NK-92 treated with Interleukin-12 subunit alpha and Interleukin-12 subunit beta, amount 100 ng/mL, for 24 hours (cell line): ENCODE measurements at regions not wholly inside any gene's neighbourhood (a gene's known extent, or its start where the extent isn't known, plus 50 kb on each side); places are given as distances from the start of the nearest gene placed in this dataset.
"Not testable (repeated sequence)": the region's sequence is repeated elsewhere in the genome, so short reads cannot be mapped to it uniquely, and the experiment has no call there.

ENCODE experiments used
- DNase-seq: peaks from one replicate; lab custom pipeline; 2025; lab: John Stamatoyannopoulos, UW

DNA sequence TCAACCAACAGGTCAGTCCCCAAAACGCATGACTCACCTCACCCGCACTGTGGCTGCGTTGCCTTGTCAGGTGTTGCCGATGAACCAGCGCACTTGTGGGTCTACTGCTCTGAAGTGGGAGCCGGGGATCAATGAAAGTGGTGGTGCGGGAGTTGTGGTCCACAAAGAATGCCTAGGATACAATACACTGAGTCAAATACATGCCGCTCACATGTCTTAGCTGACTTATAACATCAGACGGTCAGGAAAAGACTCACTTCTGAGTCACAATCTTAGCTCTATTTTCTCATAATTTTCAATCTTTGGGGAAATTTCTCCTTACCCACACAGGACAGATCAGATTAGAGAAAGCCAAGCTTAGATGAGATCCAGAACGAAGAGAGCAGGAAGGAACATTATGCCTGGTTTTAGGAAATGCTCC lies 107.1 kb upstream of the STK17B start:
- no peak for DNase-seq

DNA sequence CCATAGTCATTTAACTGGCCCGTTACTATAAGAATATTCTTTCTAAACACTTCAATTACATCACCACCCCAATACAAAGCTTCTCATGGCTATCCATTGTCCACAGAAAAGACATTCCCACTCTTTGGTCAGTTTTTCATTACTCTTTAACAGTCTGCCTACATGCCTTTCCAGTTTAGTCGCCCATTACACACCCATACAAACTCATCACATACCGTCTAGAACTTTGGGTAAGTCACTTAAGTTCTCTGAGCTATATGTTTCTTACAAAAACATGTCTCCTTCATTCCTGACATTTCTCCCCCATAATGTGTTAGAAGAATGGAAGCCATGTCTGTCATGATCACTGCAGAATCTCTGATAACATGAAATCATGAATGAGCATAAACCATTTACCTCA lies 108.2 kb upstream of the STK17B start:
- DNase-seq = no peak

DNA sequence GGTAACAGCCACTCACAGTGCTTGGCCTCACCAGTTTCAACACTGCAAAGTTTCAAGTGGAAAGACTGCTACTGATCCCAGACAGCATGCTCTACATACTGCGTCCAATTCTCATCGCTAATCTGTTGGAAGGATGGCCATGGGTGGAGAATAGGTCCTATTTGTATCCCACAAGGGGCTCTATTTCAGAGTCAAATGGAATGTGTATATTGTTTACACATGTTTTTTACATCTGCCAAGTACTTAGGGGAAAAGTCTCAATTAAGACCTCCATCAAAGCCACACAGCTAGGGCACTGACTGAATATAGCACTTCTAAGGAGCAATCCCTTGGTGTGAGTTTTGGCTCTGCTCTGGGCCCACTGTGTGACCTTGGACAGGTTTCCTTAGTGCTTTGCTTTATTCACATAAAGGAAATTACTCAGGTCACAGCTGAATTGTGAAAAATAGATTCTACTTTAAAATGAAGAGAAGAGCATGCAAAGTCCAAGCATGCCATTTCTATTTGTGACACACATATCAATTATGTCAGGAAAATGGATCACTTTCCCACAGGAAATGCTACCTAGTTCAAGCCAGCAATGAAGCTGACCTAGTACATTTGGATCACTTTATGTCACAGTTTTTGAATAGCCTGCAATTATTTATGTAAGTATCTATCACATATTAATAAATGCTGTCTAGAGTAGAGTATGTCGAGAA lies 112.9 kb upstream of the STK17B start:
- no peak for DNase-seq

DNA sequence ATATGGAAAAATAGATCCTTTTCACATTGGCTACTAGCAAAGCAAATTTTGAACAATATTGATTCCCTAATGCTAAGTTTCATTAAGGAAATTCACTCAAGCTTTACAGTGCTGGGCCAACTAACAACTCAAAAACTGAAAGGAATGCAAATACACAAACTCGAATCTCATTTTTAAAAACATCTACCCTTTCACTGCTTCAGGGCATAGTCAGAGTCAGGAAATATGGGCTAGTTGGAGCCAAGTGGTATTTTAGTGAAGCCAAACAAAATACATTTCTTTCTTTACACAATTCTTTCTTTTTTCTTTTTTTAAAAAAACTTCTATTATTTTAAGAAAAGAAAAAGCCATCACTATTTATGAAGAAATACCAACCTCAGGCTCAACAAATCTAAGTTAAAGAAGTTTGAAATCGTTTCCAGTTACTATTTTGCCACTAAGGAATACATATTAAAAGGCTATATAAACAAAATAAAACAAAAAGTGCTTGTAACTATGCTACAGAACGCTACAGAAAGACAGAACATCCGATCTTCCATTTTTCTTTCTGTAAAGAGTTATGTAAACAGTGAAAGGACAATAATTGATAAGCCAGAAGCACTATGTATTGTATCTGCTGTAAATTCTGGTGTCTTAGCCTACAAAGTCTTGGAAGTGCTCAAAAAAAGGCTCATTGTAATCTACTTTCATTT lies 113.6 kb upstream of the STK17B start:
- DNase-seq = no peak

DNA sequence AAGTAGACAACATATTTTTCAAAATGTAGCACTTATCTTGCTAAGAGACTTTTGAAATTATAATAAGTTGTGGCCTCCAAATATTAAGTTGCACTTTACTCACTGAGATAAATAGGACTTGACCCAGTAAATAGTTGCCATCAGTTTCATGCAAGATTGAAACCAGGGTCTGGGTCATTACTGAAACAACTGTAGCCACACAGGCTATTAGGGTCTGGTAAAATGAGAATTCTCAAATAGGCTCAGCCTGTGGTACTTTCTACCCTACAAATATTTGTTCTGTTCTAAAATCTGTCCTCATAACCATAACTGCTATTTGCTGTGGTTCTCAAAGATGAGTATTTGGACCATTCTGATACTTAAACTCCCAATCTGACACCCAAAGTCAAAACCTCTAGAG lies 115.4 kb upstream of the STK17B start:
- no peak for DNase-seq

DNA sequence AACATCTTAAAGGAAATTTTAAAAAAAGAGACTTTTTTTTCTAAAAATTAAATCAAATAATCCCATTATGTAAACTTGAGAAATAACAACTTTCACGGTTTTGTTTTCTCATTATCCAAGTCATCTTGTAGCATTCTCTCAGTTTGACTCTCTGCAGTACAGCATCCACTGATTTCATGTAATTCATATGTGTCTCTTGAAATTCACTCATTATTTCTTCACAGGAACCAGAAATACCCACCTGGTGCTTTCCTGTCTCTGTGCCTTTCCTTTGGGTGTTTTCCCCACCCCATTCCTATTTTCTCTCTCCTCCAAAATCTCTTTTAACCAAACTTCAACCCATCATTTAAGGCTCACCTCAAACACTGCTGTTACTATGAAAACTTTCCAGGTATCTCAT lies 116.1 kb upstream of the STK17B start:
- no peak for DNase-seq

DNA sequence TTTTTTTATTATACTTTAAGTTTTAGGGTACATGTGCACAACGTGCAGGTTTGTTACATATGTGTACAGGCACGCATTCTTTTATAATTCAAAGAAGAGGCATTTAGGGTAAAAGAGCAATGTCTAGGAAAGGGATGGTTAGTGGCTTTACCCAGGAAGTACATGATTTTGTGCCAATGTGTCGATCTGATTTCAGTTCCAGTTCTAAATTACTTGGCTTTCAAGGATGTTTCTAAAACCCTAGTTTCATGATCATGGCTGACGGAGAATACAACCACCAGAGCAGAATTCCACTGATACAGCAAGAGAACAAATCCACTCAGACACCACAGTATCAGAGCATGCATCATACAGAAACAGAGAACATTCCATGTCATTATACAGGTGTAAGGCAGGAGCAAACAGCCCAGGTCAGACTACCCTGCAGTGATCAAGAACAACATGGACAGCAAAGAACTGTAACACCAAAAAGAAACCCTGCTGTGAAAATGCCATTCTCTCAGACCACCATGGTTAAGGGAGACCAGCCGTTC lies 116.7 kb upstream of the STK17B start:
- DNase-seq = no peak

DNA sequence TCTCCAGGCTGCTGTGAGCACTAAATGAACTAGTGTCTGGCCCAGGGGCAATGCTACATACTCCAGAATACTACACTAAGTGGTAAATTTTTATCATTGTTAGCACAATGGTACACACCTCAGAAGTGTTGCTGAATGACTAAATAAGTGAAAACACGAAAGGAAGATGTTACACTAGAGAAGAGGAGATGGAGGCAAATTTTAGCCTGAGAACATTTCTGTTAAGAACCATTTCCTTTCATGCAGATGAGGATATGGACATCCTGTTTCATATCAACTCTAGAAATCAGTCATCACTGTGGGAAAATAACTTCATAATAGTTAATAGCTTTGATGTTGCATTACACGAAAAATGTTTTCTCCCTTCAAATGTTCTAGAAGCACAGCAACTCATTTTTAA lies 117.6 kb upstream of the STK17B start:
- DNase-seq = no peak

DNA sequence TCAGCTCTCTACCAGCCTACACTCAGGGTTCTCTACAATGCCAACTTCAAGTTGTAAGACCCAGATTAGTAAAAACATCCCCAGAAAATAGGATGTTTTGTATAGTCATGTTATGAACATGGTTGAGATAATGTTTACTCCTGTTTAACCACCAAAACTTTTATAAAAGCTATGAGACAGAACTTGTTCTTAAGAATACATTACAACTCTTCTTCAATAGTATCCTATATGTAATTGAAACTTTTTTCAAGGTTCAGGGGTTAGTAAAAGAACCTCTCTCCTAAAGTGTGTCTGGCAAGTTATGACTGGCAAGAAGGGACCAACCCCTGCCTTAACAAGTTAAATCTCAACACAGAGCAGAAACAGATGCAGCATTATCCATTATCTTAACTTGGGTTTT lies 118.8 kb upstream of the STK17B start:
- no peak for DNase-seq

DNA sequence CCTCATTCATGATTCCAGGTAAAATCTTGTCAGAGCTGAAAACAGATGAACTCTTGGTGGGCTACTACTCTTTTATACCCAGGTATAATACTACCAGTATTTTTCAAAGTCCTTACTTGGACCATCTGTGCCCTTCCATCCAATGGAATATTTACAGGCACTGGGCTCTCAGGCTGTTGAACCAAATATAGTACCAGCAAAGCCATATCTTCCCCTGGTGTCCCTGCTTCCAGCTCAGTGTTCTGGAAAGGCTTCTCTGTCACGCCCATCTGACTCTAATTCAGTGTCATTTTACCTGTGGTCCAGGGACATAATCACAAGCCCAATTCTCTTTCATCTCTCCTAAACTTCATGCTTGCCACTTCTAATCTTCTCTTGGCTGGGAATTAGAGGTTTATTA lies 119.2 kb upstream of the STK17B start:
- DNase-seq = no peak

DNA sequence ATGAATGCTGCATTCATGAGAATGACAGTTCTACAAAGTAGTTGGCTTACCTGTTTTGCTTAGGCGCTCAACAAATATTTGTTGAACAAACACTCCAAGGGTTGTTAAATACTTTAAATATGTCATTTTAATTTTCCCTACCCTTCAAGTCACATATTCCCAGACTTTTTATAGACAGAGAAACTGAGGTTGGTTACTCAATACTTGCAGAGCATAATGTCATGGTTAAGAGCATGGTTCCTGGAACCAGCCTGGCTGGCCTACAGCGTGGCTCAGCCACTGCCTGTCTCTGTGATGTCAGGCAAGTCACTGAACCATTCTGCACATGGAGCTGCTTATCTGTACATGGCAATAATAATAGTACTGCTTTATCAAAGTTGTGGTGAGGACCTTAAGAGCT lies 120.0 kb upstream of the STK17B start:
- no peak for DNase-seq

DNA sequence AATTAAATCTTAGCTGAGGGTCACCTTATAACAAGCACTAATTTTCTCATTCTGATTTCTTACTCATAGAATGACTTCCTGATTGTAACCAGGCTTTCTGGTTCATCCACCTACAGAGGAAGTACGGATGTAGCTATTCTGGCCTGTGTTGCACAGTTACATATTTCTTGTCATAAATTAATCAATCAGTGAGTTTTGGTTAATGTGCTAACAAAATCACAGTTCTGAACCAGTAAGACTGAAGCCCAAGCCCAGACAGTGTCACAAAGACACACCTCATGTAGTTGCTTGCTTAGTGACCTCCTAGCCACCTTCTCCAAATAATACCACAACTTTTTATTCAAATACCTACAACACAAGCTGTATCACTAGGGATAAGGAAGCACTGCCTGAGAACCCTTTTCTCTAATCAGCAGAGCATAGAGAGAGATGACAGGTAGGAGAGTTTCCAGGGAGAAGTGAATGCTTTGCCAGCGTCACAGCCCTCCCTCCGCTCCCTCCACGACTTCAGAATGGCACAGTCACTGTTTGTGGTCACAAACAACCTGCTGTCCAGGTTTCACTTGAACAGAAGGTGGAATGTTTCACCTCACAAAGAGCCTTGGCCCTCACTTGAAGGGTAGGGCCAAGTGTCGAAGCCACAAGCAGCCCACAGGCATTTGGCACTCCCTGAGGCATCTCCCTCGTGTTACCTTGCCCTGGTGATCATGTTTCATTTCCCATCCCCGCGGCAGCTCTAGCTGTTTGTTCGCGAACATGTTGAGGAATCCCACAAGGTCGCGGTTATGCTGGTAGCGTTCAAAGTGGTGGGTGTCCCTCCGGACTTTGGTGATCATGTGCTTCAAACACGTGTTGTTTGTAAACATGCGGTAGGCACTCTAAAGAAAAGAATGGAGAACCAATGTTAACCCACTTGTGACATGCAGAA lies 120.8 kb upstream of the STK17B start:
- DNase-seq = no peak

DNA sequence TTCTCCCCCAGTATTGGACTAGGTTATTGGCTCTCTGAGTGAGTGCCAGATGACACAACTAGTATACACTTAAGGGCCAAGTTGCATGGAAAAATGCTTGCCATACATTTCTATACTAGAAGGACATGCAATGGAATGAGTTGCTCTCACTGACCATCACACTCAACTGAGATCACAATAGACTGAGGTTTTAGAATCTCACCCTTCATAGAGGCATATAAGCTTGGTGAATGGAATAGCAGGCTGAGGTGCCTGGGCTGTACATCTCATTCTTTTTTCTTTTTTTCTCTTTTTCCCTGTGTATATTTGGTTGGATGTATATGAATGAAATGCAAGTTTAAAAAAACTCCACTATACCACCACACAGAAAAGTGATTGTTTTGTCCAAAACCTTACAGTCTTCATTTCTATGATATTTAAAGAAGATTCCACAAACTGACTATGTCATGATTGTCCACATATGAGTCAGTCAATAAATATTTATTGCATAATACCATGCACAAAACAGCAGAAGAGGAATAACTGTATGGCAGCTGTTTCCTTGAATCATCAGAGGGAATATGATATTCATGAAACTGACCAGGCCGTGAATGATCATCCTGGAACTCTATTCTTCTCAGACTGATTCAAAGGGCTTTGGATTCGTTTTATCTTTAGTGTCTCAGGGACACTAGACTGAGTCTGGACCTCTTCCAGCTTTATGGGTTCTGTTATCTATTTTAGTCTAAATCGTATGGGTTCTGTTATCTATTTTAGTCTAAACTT lies 122.6 kb upstream of the STK17B start:
- DNase-seq = no peak

DNA sequence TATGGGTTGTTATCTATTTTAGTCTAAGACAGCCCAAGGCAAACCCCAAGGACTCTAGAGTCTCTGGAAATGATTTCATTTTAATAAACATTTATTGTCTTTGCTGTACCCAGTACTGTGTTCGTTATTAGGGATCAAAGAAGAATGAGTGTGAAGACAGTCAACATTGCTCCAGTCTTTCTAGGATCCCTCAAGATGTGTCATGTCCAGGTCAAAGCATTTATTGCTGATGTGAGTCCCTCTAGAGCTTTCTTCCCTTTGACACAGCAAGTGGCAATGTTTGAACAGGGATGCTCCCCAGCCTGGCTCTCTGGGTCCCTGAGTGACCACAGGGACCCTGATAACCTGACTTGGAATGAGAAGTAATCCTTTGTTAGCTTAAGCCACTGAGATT lies 123.1 kb upstream of the STK17B start:
- no peak for DNase-seq

DNA sequence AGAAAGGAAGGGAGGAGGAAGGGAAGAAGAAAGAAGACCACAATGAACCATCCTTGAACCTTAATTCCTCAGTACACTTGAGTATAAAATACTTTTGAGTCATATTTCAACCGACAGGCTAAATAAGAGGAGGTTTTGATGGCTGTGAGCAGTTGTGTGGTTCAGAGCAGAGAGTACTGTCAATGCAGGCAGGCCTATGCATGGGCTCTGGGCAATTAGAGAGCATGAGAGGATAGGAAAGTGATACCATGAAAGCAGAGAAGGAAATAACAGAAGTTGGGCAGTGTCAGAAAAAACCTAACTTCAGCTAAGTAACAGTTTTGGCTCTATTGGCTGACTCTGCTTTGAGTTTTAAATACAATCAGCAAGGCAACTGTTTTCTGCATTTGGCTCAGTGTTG lies 123.6 kb upstream of the STK17B start:
- DNase-seq = no peak

DNA sequence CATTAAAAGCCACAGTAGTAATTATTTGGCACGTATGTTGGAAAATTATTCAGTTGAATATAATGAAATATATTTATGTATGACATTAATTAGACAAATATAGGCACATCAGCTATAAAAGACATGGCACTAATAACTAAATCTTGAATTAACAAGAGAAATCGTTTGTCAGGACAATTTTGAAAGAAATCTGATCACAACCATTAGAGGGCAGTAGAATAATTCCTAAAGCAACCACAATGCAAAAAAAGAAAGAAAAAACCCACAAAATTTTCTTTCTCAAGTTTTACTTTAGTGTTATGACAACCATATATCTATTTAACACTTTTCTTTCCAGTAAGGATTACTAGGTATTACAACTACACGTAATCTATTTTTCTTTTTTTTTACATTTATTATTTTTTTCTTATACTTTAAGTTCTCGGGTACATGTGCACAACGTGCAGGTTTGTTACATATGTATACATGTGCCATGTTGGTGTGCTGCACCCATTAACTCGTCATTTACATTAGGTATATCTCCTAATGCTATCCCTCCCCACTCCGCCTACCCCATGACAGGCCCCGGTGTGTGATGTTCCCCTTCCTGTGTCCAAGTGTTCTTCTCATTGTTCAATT lies 126.8 kb upstream of the STK17B start:
- not testable (repeated sequence) for DNase-seq

DNA sequence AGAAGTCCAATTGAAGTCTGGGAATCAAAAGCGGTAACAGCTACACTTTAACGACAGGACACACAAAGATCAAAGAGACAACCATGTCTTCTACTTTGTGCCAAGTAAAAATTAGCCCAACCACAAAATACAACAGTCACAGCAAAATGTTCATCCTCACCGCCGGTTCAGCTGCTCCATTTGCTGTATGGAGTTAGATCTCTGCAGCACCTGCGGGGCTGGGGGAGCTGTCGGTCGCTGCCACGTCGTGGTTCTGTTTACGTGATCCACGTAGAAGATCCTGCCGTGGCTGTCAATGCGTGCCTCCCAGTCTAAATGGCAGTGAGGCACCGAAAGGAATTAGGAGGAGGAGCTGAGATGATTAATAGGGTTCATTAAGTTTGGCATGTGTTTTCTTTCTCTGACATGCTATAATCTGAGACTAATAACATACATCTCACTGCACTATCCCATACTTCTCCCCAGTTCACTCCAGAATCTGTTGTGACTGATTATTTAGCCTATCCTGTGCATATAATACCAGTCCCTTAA lies 136.5 kb upstream of the STK17B start:
- no peak for DNase-seq

DNA sequence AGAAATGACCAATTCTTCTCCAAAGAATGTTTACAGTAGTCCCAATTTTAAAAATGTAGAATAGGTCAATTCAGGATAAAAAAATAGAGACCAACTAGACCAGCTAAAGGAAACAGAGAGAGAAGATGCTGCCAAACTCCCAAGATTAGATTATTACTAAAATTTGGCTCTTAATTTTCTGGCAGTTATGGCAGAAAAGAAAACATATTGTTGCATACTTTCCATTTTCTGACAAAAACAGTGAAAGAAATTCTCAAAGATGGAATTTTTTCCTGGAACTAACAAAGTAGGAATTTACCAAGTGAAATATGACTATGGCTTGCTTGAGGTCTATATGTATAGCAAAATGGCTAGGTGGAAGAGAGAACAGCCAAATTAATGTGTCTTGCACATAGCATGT lies 138.3 kb upstream of the STK17B start:
- no peak for DNase-seq

DNA sequence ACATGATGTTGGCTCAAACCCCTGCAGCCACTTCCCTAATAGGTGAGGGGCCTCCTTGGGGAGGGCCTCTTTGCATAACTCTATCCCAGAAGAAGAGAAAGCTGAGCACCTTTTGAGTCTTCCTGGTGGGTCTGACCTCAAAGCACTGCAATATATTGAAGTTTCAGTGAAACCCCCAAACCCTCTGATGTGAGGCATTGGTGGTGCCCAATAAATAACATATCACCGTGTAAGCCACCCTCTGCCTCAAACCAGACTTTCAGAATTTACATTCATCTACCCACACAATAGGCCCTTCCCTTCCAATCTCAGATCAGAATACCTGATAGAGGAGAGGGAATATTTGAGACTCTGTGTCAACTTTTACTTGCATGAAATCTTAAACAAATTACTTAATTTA lies 142.8 kb upstream of the STK17B start:
- no peak for DNase-seq

DNA sequence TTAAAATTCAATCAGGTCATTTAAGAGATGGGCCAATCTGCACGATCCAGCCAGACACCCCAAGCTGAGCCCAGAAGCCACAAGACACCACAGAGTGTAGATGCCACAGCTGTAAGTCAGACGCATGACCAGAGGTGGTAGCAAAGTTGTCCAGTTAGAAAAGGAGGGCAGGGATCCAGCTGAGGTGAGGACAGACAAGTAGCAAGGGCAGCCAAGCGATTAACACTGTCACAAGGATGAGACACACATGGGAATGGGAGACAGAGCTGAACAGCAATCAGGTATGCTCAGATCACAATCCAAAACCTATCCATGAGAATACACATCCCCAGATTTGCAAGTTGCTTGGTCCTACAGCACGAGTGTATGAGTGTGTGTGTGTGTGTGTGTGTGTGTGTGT lies 143.4 kb upstream of the STK17B start:
- no peak for DNase-seq

DNA sequence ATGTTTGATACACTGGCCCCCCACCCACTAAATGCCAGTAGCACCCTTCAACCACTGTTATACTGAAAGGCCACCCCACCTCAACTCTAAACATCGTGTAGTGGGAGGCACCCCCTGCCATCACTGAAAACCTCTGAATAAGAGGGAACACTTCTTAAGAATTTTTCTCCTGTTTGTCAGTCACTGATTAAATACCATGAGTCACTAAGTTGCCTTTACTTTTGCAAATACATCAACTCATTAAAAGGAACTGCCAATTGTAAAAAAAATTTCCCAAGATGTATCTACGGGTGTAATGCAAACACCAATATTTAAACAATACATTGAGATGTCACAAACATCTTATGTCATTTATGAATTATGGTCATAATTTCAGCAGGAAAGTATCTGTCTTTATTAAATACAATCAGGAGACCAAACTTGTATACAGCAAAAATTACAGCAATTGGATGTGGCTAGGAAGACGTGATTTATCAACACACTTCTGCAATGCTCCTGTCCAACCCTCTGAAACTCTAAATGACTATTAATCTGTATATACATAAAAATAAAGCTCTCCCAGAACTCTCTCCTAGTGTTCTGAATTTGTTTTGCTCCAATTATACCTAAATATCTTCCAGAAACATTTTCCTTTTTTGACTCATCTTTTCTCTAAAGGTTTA lies 144.1 kb upstream of the STK17B start:
- DNase-seq = no peak
